HG03095 (cell line): ENCODE measurements at regions not wholly inside any gene's neighbourhood (a gene's known extent, or its start where the extent isn't known, plus 50 kb on each side); places are given as distances from the start of the nearest gene placed in this dataset.

ENCODE experiments used
- ATAC-seq: cut with Tn5 transposase; IDR thresholded peaks from one replicate; pipeline ENCODE4 v1.9.1; 2021; ENCODE audit warnings: moderate library complexity; ENCODE audit not compliant: unreplicated experiment

- no peak for ATAC-seq
These were observed 49.9 kb upstream of the OR4E1 start for GRCh38 chr14:21723431-21724045.
